ENCODE measurements at regions not wholly inside any gene's neighbourhood (a gene's known extent, or its start where the extent isn't known, plus 50 kb on each side); places are given as distances from the start of the nearest gene placed in this dataset.

- ChIA-PET CTCF (no interaction called here), POLR2A (no interaction called here)
- no peaks in the 10 kb centered on the region for H3K36me3 ChIP-seq (ENCODE audit: control insufficient read depth, insufficient read depth, low read length)
- no peaks in the 10 kb centered on the region for H3K27me3 ChIP-seq (ENCODE audit: control insufficient read depth, insufficient read depth, low read length)
- DNase-seq (ENCODE audit: low read depth, low spot score) (no peak), ATAC-seq (no peak)
- TF ChIP-seq TCF7L2 (IDR thresholded peaks at IDR 0.05; ENCODE audit: low read depth, low read length) (no peak), CTCF (IDR thresholded peaks at IDR 0.05) (no peak), POLR2AphosphoS5 (IDR thresholded peaks at IDR 0.05; ENCODE audit: low read depth, low read length) (no peak), SIN3A (IDR thresholded peaks at IDR 0.05; ENCODE audit: borderline replicate concordance, insufficient read depth, low read depth, low read length) (no peak), REST (IDR thresholded peaks at IDR 0.05; ENCODE audit: insufficient read depth in 1 of 2, low read depth in 2 of 2, low read length in 1 of 2) (no peak)
- H3K4me1 ChIP-seq (ENCODE audit: control insufficient read depth, insufficient read depth, low read length) = no peaks in the 10 kb centered on the region
- intact Hi-C loops (cut with micrococcal nuclease; ENCODE audit: unreplicated experiment) = no loop called here
- BruUV-seq (replicated peaks) = no TSS peak
- H3K9me3 ChIP-seq (ENCODE audit: control insufficient read depth, insufficient read depth, low read depth, low read length) = peaks cover 20% of the 10 kb centered on the region
- H3K27ac ChIP-seq (ENCODE audit: low read length) = no peak overlapping the region
- in situ Hi-C loops (cut with HindIII; ENCODE audit: low pct_unique_long_range_greater_than_20kb, low sequenced_read_pairs) = no loop called here
- no peak overlapping the region for H3K4me3 ChIP-seq (ENCODE audit: low read depth in 2 of 2, low read length in 2 of 2)
Observed at GRCh38 chr19:23832717-23833327, 74.1 kb upstream of the ZNF681 start.

DNA sequence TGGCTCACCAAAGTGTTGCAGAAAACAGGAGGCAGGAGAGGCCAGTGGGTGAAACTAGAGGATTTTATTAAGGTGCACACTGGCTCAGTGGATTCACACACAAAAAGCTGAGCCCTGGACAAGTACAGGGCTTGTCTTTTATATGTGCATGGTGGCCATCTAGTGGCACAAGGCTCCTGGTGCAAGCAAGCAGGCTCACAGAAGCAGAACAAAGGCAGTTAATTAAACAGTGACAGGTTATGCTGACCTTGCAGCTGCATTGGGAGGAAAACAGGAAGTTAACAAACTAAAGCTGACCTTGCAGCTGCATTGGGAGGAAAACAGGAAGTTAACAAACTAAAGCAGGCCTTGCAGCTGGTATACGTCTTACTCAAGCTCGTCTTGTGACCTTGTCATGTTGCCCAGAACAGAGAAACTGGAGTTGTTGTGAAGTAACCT, 65.3 kb upstream of the ZNF681 start:
- POLR2A ChIA-PET = no interaction called here
- ATAC-seq (no peak), DNase-seq (ENCODE audit: low read depth, low spot score) (no peak)
- no peaks in the 10 kb centered on the region for H3K27me3 ChIP-seq (ENCODE audit: control insufficient read depth, insufficient read depth, low read length)
- H3K36me3 ChIP-seq (ENCODE audit: control insufficient read depth, insufficient read depth, low read length) = no peaks in the 10 kb centered on the region
- CTCF ChIA-PET = no interaction called here
- H3K4me3 ChIP-seq (ENCODE audit: low read depth in 2 of 2, low read length in 2 of 2) = no peak overlapping the region
- peaks cover 5% of the 10 kb centered on the region; the same call in 1 of the 2 replicates for H3K9me3 ChIP-seq (ENCODE audit: control insufficient read depth, insufficient read depth, low read depth, low read length)
- no peak overlapping the region for H3K27ac ChIP-seq (ENCODE audit: low read length)
- BruUV-seq (replicated peaks) = no TSS peak
- H3K4me1 ChIP-seq (ENCODE audit: control insufficient read depth, insufficient read depth, low read length) = no peaks in the 10 kb centered on the region
- in situ Hi-C loops (cut with HindIII; ENCODE audit: low pct_unique_long_range_greater_than_20kb, low sequenced_read_pairs) (no loop called here), intact Hi-C loops (cut with micrococcal nuclease; ENCODE audit: unreplicated experiment) (no loop called here)
- no peak; the same call in 1 of the 2 replicates for TF ChIP-seq CTCF (IDR thresholded peaks at IDR 0.05)
- TF ChIP-seq REST (IDR thresholded peaks at IDR 0.05; ENCODE audit: insufficient read depth in 1 of 2, low read depth in 2 of 2, low read length in 1 of 2) = no peak
